ENCODE measurements at regions not wholly inside any gene's neighbourhood (a gene's known extent, or its start where the extent isn't known, plus 50 kb on each side); places are given as distances from the start of the nearest gene placed in this dataset.

- H3K79me2 ChIP-seq (ENCODE audit: insufficient read depth): no peaks in the 10 kb centered on the region
- no peaks in the 10 kb centered on the region for H3K36me3 ChIP-seq (replicated peaks in 1 of 2; ENCODE audit: control insufficient read depth in 1 of 2, insufficient read depth in 2 of 2, low read length in 1 of 2)
Observed at GRCh38 chr3:26087751-26088150, 297.9 kb downstream of the OXSM start.

GRCh38 chr3:26089249-26089648 is 299.4 kb downstream of the OXSM start:
- WGBS (ENCODE audit: low lambda C conversion rate): 0% methylated on average over 1 of the region's 1 CpG
- no peak for DNase-seq
- H3K36me3 ChIP-seq (replicated peaks in 1 of 2; ENCODE audit: control insufficient read depth in 1 of 2, insufficient read depth in 2 of 2, low read length in 1 of 2): no peaks in the 10 kb centered on the region
- H3K79me2 ChIP-seq (ENCODE audit: insufficient read depth): no peaks in the 10 kb centered on the region
- no peaks in the 10 kb centered on the region for H4K20me1 ChIP-seq (ENCODE audit: insufficient read depth)
- no peaks in the 10 kb centered on the region for H3K9me2 ChIP-seq
- no peaks in the 10 kb centered on the region for H3K9me3 ChIP-seq
- H3K4me1 ChIP-seq (ENCODE audit: control insufficient read depth in 1 of 2, insufficient read depth in 2 of 2, low read depth in 1 of 2, low read length in 1 of 2): no peaks in the 10 kb centered on the region
- H3K27me3 ChIP-seq (ENCODE audit: insufficient read depth): no peaks in the 10 kb centered on the region
- H3K4me2 ChIP-seq: no peak overlapping the region
- ChIA-PET POLR2A (no interaction called here), CTCF (no interaction called here)
- no peak overlapping the region for H3K27ac ChIP-seq (ENCODE audit: low read depth in 2 of 2, low read length in 1 of 2)
- no peak overlapping the region for H3K9ac ChIP-seq
- no peak overlapping the region for H3K4me3 ChIP-seq (ENCODE audit: low read depth in 2 of 2, low read length in 1 of 2)
- no peak overlapping the region for H2AFZ ChIP-seq (ENCODE audit: low read depth)
- no peaks in the 10 kb centered on the region for H3F3A ChIP-seq (replicated peaks; ENCODE audit: insufficient read depth)
- TF ChIP-seq USF2 (IDR thresholded peaks at IDR 0.05; ENCODE audit: borderline replicate concordance, low read depth, low read length): no peak
- TF ChIP-seq, protein P1, sequence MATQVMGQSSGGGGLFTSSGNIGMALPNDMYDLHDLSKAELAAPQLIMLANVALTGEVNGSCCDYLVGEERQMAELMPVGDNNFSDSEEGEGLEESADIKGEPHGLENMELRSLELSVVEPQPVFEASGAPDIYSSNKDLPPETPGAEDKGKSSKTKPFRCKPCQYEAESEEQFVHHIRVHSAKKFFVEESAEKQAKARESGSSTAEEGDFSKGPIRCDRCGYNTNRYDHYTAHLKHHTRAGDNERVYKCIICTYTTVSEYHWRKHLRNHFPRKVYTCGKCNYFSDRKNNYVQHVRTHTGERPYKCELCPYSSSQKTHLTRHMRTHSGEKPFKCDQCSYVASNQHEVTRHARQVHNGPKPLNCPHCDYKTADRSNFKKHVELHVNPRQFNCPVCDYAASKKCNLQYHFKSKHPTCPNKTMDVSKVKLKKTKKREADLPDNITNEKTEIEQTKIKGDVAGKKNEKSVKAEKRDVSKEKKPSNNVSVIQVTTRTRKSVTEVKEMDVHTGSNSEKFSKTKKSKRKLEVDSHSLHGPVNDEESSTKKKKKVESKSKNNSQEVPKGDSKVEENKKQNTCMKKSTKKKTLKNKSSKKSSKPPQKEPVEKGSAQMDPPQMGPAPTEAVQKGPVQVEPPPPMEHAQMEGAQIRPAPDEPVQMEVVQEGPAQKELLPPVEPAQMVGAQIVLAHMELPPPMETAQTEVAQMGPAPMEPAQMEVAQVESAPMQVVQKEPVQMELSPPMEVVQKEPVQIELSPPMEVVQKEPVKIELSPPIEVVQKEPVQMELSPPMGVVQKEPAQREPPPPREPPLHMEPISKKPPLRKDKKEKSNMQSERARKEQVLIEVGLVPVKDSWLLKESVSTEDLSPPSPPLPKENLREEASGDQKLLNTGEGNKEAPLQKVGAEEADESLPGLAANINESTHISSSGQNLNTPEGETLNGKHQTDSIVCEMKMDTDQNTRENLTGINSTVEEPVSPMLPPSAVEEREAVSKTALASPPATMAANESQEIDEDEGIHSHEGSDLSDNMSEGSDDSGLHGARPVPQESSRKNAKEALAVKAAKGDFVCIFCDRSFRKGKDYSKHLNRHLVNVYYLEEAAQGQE (IDR thresholded peaks at IDR 0.05; ENCODE audit: low read depth, low read length): no peak
- no peak for TF ChIP-seq RXRA (IDR thresholded peaks at IDR 0.05; ENCODE audit: borderline replicate concordance, low read depth)
- TF ChIP-seq, protein P2, sequence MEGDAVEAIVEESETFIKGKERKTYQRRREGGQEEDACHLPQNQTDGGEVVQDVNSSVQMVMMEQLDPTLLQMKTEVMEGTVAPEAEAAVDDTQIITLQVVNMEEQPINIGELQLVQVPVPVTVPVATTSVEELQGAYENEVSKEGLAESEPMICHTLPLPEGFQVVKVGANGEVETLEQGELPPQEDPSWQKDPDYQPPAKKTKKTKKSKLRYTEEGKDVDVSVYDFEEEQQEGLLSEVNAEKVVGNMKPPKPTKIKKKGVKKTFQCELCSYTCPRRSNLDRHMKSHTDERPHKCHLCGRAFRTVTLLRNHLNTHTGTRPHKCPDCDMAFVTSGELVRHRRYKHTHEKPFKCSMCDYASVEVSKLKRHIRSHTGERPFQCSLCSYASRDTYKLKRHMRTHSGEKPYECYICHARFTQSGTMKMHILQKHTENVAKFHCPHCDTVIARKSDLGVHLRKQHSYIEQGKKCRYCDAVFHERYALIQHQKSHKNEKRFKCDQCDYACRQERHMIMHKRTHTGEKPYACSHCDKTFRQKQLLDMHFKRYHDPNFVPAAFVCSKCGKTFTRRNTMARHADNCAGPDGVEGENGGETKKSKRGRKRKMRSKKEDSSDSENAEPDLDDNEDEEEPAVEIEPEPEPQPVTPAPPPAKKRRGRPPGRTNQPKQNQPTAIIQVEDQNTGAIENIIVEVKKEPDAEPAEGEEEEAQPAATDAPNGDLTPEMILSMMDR (IDR thresholded peaks at IDR 0.05): no peak
- TF ChIP-seq USF1 (IDR thresholded peaks at IDR 0.05; ENCODE audit: borderline replicate concordance, low read depth): no peak
- TF ChIP-seq EZH2phosphoT487 (IDR thresholded peaks at IDR 0.05; ENCODE audit: borderline replicate concordance, low read depth): no peak
- TF ChIP-seq GABPA (IDR thresholded peaks at IDR 0.05; ENCODE audit: low read depth): no peak
- TF ChIP-seq NRF1 (IDR thresholded peaks at IDR 0.05; ENCODE audit: low read depth, low read length): no peak
- TF ChIP-seq JUND (IDR thresholded peaks at IDR 0.05): no peak
- no peak for TF ChIP-seq FOXJ3 (CRISPR knock-in tag; IDR thresholded peaks at IDR 0.05)
- TF ChIP-seq, protein P3, sequence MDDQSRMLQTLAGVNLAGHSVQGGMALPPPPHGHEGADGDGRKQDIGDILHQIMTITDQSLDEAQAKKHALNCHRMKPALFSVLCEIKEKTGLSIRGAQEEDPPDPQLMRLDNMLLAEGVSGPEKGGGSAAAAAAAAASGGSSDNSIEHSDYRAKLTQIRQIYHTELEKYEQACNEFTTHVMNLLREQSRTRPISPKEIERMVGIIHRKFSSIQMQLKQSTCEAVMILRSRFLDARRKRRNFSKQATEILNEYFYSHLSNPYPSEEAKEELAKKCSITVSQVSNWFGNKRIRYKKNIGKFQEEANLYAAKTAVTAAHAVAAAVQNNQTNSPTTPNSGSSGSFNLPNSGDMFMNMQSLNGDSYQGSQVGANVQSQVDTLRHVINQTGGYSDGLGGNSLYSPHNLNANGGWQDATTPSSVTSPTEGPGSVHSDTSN (IDR thresholded peaks at IDR 0.05): no peak
- TF ChIP-seq TCF12 (IDR thresholded peaks at IDR 0.05): no peak
- TF ChIP-seq POLR2AphosphoS5 (IDR thresholded peaks at IDR 0.05; ENCODE audit: low read depth, low read length): no peak
- no peak for TF ChIP-seq RFX5 (IDR thresholded peaks at IDR 0.05; ENCODE audit: low read length)
- TF ChIP-seq ZBTB33 (IDR thresholded peaks at IDR 0.05; ENCODE audit: borderline replicate concordance, low read depth): no peak

More at GRCh38 chr3:26087751-26088150, 297.9 kb downstream of the OXSM start:
- H3K4me1 ChIP-seq (ENCODE audit: control insufficient read depth in 1 of 2, insufficient read depth in 2 of 2, low read depth in 1 of 2, low read length in 1 of 2): no peaks in the 10 kb centered on the region
- 17% methylated on average over 3 of the region's 3 CpGs for WGBS (ENCODE audit: low lambda C conversion rate)
- no peaks in the 10 kb centered on the region for H3K9me3 ChIP-seq
- H3K9ac ChIP-seq: no peak overlapping the region
- DNase-seq: no peak
- no peaks in the 10 kb centered on the region for H3F3A ChIP-seq (replicated peaks; ENCODE audit: insufficient read depth)
- H2AFZ ChIP-seq (ENCODE audit: low read depth): no peak overlapping the region
- ChIA-PET CTCF (no interaction called here), POLR2A (no interaction called here)
- no peaks in the 10 kb centered on the region for H3K27me3 ChIP-seq (ENCODE audit: insufficient read depth)
- no peak for TF ChIP-seq RCOR1 (IDR thresholded peaks at IDR 0.05; ENCODE audit: low read length)
- TF ChIP-seq JUND (IDR thresholded peaks at IDR 0.05): no peak
- no peak for TF ChIP-seq SIN3A (IDR thresholded peaks at IDR 0.05; ENCODE audit: borderline replicate concordance, low read depth, low read length)
- no peak for TF ChIP-seq GATA2 (CRISPR knock-in tag; IDR thresholded peaks at IDR 0.05)
- H3K4me3 ChIP-seq (ENCODE audit: low read depth in 2 of 2, low read length in 1 of 2): no peak overlapping the region
- H3K27ac ChIP-seq (ENCODE audit: low read depth in 2 of 2, low read length in 1 of 2): no peak overlapping the region
- no peak overlapping the region for H3K4me2 ChIP-seq
- H3K9me2 ChIP-seq: no peaks in the 10 kb centered on the region
- H4K20me1 ChIP-seq (ENCODE audit: insufficient read depth): no peaks in the 10 kb centered on the region

Data from SK-N-SH (cell line).